ENCODE measurements at regions not wholly inside any gene's neighbourhood (a gene's known extent, or its start where the extent isn't known, plus 50 kb on each side); places are given as distances from the start of the nearest gene placed in this dataset.

DNA sequence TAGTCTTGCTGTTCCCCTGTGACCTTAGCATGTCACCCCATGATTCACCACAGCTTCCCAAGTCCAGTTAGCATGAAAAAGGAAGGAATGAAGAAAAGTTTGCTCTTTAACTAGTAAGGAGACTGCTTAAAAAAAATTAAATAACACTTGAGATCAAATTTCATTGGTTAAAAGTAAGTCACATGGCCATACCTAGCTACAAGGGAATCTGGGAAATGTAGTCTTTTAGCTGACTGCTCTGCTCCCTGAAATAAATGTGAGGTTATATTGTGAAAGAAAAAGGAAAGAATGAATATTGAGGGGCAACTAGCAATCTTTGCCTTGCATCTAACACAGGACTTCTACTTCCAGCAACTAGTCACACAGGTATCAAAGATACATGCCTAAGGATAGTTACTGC, 84.7 kb upstream of the LRRN1 start:
- H3K36me3 Mint-ChIP-seq (ENCODE audit: low read depth), result no peaks in the 10 kb centered on the region
- POLR2A ChIA-PET, result no interaction called here
- H3K4me3 Mint-ChIP-seq, result no peak overlapping the region
- no peak for ATAC-seq (ENCODE audit: low read depth)
- peaks cover 3% of the 10 kb centered on the region for H3K9me3 Mint-ChIP-seq
- H3K27ac Mint-ChIP-seq, result no peak overlapping the region
- TF ChIP-seq, protein P1, sequence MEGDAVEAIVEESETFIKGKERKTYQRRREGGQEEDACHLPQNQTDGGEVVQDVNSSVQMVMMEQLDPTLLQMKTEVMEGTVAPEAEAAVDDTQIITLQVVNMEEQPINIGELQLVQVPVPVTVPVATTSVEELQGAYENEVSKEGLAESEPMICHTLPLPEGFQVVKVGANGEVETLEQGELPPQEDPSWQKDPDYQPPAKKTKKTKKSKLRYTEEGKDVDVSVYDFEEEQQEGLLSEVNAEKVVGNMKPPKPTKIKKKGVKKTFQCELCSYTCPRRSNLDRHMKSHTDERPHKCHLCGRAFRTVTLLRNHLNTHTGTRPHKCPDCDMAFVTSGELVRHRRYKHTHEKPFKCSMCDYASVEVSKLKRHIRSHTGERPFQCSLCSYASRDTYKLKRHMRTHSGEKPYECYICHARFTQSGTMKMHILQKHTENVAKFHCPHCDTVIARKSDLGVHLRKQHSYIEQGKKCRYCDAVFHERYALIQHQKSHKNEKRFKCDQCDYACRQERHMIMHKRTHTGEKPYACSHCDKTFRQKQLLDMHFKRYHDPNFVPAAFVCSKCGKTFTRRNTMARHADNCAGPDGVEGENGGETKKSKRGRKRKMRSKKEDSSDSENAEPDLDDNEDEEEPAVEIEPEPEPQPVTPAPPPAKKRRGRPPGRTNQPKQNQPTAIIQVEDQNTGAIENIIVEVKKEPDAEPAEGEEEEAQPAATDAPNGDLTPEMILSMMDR (IDR thresholded peaks at IDR 0.05), result no peak
- CTCF ChIA-PET, result no interaction called here
- no peaks in the 10 kb centered on the region for H3K4me1 Mint-ChIP-seq
- DNase-seq, result no peak
- intact Hi-C loops (cut with micrococcal nuclease), result no loop called here
- no peaks in the 10 kb centered on the region for H3K27me3 Mint-ChIP-seq

GRCh38 chr3:3712971-3713370, 86.3 kb upstream of the LRRN1 start:
- POLR2A ChIA-PET, result no interaction called here
- intact Hi-C loops (cut with micrococcal nuclease), result no loop called here

DNA sequence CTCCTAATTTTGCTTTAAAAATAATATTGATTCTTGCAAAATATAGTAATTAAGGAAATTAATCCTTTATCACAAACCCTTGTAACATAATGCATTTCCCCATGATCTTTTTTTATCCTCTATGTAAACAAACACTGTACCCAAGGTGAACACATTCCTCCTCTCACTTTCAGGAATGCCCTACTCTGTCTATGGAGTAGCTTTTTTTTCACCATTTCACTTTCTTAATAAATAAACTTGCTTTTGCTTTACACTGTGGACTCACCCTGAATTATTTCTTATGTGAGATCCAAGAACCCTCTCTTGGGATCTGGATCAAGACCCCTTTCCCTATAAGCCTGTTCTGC, 90.5 kb upstream of the LRRN1 start:
- DNase-seq (no peak), ATAC-seq (ENCODE audit: low read depth) (no peak)
- intact Hi-C loops (cut with micrococcal nuclease), result no loop called here
- CTCF ChIA-PET, result no interaction called here
- TF ChIP-seq, protein P1 (IDR thresholded peaks at IDR 0.05), result no peak
- no peak overlapping the region for H3K27ac Mint-ChIP-seq
- no peaks in the 10 kb centered on the region for H3K36me3 Mint-ChIP-seq (ENCODE audit: low read depth)
- POLR2A ChIA-PET, result no interaction called here
- peaks cover 3% of the 10 kb centered on the region for H3K9me3 Mint-ChIP-seq
- H3K4me1 Mint-ChIP-seq, result no peaks in the 10 kb centered on the region
- H3K27me3 Mint-ChIP-seq, result peaks cover 2% of the 10 kb centered on the region
- no peak overlapping the region for H3K4me3 Mint-ChIP-seq

More at GRCh38 chr3:3712971-3713370, 86.3 kb upstream of the LRRN1 start:
- no peaks in the 10 kb centered on the region for H3K27me3 Mint-ChIP-seq
- H3K27ac Mint-ChIP-seq, result no peak overlapping the region
- no peak overlapping the region for H3K4me3 Mint-ChIP-seq
- peaks cover 3% of the 10 kb centered on the region for H3K9me3 Mint-ChIP-seq
- H3K36me3 Mint-ChIP-seq (ENCODE audit: low read depth), result no peaks in the 10 kb centered on the region
- ATAC-seq (ENCODE audit: low read depth) (no peak), DNase-seq (no peak)
- TF ChIP-seq, protein P1 (IDR thresholded peaks at IDR 0.05), result no peak
- no peaks in the 10 kb centered on the region for H3K4me1 Mint-ChIP-seq
- CTCF ChIA-PET, result no interaction called here

DNA sequence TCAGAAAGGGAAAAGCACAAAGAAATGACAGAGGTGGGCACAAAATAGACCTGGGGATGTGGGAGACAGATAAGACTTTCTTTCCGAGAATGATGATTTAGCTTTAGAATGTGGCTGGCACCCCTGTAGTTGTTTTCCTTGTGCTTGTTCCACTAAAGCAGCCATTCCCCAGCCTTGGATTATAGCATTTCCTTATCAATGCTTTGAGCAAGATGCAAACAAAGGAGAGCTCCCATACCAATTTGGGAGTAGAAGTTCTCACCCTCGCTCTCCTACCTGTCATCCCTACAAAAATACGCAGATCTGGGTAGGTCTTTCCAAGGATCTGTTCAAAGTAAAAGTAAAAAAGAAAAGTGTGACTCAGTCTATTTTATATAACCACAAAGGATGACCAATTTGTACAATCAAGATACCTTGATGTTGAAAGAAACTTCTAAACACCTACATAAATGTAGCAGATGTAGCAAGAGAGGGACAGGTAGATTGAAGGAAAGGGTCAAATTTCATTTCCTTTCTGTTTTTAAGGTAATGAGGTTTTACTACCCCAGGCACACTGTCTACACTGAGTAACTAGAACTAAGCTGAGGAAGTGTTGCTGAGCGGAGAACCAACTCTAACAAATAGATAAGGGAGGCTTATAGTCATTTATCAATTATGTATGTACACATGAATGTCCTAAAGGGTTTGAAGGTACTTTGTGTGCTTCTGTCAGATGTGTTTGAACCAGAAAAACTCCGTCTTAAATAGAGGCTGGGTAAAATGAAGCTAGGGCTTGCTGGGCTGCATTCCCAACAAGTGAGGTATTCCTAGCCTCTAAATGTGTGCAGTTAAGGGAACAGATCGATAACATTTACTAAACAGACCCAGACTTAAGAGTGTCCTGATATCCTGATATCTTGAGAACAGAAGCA, 91.1 kb upstream of the LRRN1 start:
- no peak for DNase-seq
- Mint-ChIP-seq H3K9me3 (peaks cover 5% of the 10 kb centered on the region), H3K27me3 (peaks cover 2% of the 10 kb centered on the region), H3K4me3 (no peak overlapping the region), H3K4me1 (no peaks in the 10 kb centered on the region), H3K27ac (no peak overlapping the region), H3K36me3 (ENCODE audit: low read depth) (no peaks in the 10 kb centered on the region)
- CTCF ChIA-PET, result no interaction called here
- intact Hi-C loops (cut with micrococcal nuclease), result no loop called here
- no peak for ATAC-seq (ENCODE audit: low read depth)
- TF ChIP-seq, protein P1 (IDR thresholded peaks at IDR 0.05), result no peak
- POLR2A ChIA-PET, result no interaction called here

DNA sequence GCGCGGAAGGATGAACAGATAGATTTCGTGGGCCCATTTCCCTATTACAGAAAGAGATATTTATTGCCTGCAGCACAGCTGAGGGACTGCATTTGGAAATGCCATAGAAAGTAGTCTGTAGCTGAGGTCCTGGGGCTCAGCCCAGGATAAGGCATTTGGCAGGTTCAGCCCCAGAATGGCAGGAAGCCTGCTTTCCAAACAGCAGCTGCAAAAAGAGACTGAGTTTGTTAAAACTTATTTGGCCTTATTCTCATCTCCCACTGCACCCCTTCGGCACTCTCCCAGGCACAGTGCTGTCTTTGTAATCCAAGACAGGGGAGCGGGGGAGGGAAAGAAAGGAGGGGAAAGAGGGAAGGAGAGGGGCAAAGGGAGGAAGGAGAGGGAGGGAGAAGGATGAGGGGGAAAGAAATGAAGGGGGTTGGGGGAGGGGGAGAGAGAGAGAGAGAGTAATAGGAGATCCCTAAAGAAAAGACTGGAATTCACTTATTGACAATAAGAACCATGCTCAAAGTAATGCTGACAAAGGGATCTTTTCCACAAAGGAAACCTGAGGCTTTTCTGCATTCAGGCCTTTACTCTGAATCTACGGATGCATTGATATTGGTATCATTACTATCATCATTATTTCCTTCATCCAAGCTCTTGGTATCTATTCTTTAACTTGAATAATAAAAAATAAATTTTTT, 94.0 kb upstream of the LRRN1 start:
- DNase-seq (no peak), ATAC-seq (ENCODE audit: low read depth) (no peak)
- Mint-ChIP-seq H3K27me3 (peaks cover 2% of the 10 kb centered on the region), H3K9me3 (peaks cover 2% of the 10 kb centered on the region), H3K4me1 (no peaks in the 10 kb centered on the region), H3K4me3 (no peak overlapping the region), H3K36me3 (ENCODE audit: low read depth) (no peaks in the 10 kb centered on the region), H3K27ac (no peak overlapping the region)
- TF ChIP-seq, protein P1 (IDR thresholded peaks at IDR 0.05), result no peak
- ChIA-PET POLR2A (no interaction called here), CTCF (no interaction called here)
- intact Hi-C loops (cut with micrococcal nuclease), result no loop called here
